ENCODE measurements at regions not wholly inside any gene's neighbourhood (a gene's known extent, or its start where the extent isn't known, plus 50 kb on each side); places are given as distances from the start of the nearest gene placed in this dataset.

- DNase-seq (ENCODE audit: low spot score), result no peak
Observed at GRCh38 chr11:13869398-13869886, 93.1 kb upstream of the SPON1 start.

GRCh38 chr11:13874597-13874996 is 87.9 kb upstream of the SPON1 start:
- DNase-seq (ENCODE audit: low spot score), result peak; percentile 5

- DNase-seq (ENCODE audit: low spot score), result no peak
Observed at GRCh38 chr11:13875643-13876042, 86.9 kb upstream of the SPON1 start.

- no peak for DNase-seq (ENCODE audit: low spot score)
Observed at GRCh38 chr11:13876423-13876822, 86.1 kb upstream of the SPON1 start.

GRCh38 chr11:13878077-13878476 is 84.4 kb upstream of the SPON1 start:
- no peak for DNase-seq (ENCODE audit: low spot score)

- DNase-seq (ENCODE audit: low spot score), result no peak
Observed at GRCh38 chr11:13880634-13881033, 81.9 kb upstream of the SPON1 start.

- DNase-seq (ENCODE audit: low spot score), result no peak
Observed at GRCh38 chr11:13881226-13881905, 81.2 kb upstream of the SPON1 start.

GRCh38 chr11:13883042-13883441 is 79.5 kb upstream of the SPON1 start:
- DNase-seq (ENCODE audit: low spot score), result no peak

GRCh38 chr11:13883589-13883988 is 78.9 kb upstream of the SPON1 start:
- no peak for DNase-seq (ENCODE audit: low spot score)

- DNase-seq (ENCODE audit: low spot score), result no peak
Observed at GRCh38 chr11:13884158-13884799, 78.2 kb upstream of the SPON1 start.

- DNase-seq (ENCODE audit: low spot score), result no peak
Observed at GRCh38 chr11:13885083-13885482, 77.4 kb upstream of the SPON1 start.

GRCh38 chr11:13889552-13890249 is 72.8 kb upstream of the SPON1 start:
- DNase-seq (ENCODE audit: low spot score), result no peak

GRCh38 chr11:13891911-13892310 is 70.6 kb upstream of the SPON1 start:
- DNase-seq (ENCODE audit: low spot score), result no peak

GRCh38 chr11:13896175-13896980 is 66.1 kb upstream of the SPON1 start:
- DNase-seq (ENCODE audit: low spot score), result no peak

GRCh38 chr11:13896981-13897353 is 65.6 kb upstream of the SPON1 start:
- no peak for DNase-seq (ENCODE audit: low spot score)

GRCh38 chr11:13897646-13898276 is 64.8 kb upstream of the SPON1 start:
- no peak for DNase-seq (ENCODE audit: low spot score)

GRCh38 chr11:13899603-13900002 is 62.9 kb upstream of the SPON1 start:
- no peak for DNase-seq (ENCODE audit: low spot score)

- DNase-seq (ENCODE audit: low spot score), result no peak
Observed at GRCh38 chr11:13902523-13902922, 60.0 kb upstream of the SPON1 start.

GRCh38 chr11:13905137-13905781 is 57.3 kb upstream of the SPON1 start:
- no peak for DNase-seq (ENCODE audit: low spot score)

- DNase-seq (ENCODE audit: low spot score), result no peak
Observed at GRCh38 chr11:13907678-13908077, 54.8 kb upstream of the SPON1 start.

GRCh38 chr11:13908535-13908934 is 54.0 kb upstream of the SPON1 start:
- DNase-seq (ENCODE audit: low spot score), result no peak

All from hematopoietic multipotent progenitor cell treated with erythropoietin and hydrocortisone succinate and interleukin-3 and kit ligand, for 17 days (in vitro differentiated cells).